HG03095 (cell line): ENCODE measurements at regions not wholly inside any gene's neighbourhood (a gene's known extent, or its start where the extent isn't known, plus 50 kb on each side); places are given as distances from the start of the nearest gene placed in this dataset.

Experiments
- ATAC-seq: cut with Tn5 transposase; IDR thresholded peaks from one replicate; pipeline ENCODE4 v1.9.1; 2021; ENCODE audit warnings: moderate library complexity; ENCODE audit not compliant: unreplicated experiment

DNA sequence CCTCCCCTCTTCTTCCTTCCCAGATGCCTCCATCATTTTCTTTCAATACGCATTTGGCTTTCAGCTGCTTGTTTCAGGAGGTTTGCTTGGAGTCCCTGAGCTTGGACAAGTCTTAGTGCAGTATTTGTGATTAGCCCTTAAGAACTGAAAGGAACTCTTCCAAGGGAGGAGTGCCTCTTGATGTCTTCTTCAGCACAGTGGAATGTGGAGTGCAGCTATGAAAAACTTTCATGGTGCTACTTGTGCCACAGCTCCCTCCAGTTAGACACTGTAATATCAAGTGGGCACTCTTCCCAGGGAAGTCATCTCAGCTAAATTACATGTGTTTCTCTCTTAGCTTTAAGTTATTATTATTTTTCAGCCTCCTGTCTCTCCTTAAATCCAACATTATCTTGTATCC lies 173.1 kb downstream of the NECTIN3 start:
- no peak for ATAC-seq

GRCh38 chr3:111246967-111247760 lies 175.5 kb downstream of the NECTIN3 start:
- no peak for ATAC-seq

DNA sequence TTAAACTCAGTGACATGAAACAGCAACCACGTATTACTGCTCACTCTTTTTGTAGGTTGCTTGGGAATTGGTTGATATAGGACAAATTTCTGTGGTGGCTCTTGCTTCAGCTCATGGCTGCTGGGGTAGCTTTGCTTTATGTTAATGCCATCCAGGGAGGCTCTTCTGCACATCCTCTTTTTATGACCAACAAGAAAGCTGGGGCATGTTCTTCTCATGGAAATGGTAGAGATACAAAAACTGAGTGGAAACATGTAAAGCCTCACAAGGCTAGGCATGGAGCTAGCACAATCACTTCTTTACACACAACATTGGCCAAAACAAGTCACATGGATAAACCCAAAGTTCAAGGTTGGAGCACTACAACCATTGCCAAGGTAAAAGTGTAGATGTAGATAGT lies 176.8 kb downstream of the NECTIN3 start:
- ATAC-seq = no peak

DNA sequence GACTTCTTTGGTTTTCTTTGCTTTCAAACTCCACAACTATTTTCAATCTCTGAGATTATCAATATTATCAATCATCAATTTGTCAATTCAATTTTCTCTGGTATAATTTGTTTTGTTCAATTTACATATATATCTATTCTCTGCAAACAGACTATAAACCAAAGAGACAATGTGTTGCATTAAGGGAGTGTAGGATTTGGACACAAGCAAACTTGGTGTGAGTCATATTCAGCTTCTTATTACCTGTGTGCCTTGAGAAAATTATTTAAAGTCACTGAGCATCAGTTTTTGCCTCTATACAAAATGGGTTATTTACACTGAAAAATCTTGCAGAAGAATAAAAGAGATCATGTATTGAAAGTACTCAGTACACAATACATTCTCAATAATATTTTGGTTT lies 177.8 kb downstream of the NECTIN3 start:
- no peak for ATAC-seq

DNA sequence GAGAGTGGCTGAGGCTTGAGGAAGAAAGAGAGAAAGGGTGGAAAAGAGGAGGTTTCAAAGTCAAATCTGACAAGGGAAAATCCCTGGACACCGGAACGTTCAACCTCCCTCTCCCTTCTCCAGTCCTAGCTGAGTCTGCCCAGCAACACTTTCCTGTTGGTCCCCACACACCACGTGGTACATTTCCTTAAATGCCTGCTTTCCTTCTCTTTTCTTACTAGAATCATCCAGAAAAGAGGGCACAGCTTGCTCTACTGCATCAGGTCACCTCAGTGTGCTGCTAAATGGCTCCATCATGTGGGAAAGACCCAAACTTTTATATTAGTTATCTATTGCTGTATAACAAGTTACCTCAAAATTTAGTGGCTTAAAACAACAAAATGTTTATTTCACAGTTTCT lies 181.2 kb downstream of the NECTIN3 start:
- ATAC-seq = peak; percentile 49

- no peak for ATAC-seq
These were observed 182.1 kb downstream of the NECTIN3 start for GRCh38 chr3:111253733-111254132.

DNA sequence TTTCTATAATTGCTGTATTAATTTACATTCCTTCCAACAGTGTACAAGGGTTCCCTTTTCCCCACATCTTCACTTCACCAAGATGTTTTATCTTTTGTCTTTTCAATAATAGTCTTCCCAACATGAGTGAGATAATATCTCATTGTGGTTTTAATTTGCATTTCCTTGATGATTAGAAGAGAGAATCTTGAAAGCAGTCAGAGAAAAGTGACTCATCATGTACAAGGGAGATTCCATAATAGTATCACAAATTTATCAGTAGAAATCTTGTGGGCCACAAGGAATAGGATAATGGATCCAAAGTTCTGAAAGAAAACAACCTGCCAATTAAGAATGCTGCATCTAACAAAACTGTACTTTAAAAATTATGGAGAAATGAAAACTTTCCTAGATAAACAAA lies 189.3 kb downstream of the NECTIN3 start:
- no peak for ATAC-seq

GRCh38 chr3:111269777-111270176 lies 198.2 kb downstream of the NECTIN3 start:
- no peak for ATAC-seq

DNA sequence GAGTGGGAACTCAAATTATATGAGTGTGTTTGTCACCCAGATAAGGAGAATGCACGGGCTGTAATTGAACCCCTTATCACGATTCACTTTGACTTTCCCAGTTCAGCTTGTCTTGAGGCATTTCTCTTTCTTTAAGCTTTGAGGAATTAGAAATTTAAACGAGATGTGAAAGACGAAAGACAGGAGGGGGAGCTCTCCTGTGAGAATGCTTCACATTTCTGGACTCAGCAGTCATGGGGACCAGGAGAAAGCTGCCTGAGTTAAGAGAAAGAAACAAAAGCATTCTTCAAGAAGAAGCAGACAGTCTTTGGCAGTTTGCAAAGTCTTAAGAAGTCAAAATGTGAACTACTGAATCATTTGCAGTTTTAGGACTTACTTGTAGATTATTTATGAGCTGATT lies 205.6 kb downstream of the NECTIN3 start:
- no peak for ATAC-seq

GRCh38 chr3:111278959-111279358 lies 207.3 kb downstream of the NECTIN3 start:
- no peak for ATAC-seq

GRCh38 chr3:111282024-111282423 lies 210.4 kb downstream of the NECTIN3 start:
- ATAC-seq = no peak

DNA sequence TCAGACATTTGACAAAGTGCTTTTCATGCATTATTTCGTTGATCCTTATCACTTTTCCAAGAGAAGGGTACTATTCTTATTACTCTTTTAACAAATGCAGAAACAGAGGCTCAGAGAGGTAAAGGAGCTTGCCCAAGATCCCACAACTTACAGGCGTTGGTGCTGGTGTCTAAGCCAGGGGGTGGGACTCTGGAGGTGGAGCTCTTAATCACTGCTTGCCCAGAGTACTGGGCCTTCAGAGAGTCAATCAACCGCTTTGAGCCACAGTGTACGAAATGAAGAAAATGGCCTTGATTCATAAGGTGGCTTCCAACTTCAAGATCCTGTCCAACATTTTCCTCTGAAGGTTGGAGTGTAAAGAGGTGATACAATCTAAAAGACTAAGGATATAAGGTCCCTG lies 211.5 kb downstream of the NECTIN3 start:
- ATAC-seq = no peak

- ATAC-seq = no peak
These were observed 213.0 kb downstream of the NECTIN3 start for GRCh38 chr3:111284503-111285183.

DNA sequence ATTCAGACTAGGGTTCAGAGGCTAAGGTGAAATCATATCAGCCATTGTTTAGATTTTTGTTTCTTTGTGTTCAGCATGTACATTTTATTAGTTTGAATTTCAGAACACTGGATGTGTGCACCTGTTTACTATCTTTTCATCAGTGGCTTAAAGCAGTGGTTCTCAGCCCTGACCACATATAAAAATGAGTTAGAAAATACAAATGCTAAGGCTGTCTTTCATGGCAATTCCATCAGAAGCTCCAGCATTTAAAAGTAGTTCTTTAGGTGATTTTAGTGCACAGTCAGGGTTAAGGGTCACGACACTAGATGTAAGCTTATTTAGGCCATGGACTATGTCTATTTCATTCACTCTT lies 213.5 kb downstream of the NECTIN3 start:
- ATAC-seq = no peak

GRCh38 chr3:111285694-111286093 lies 214.1 kb downstream of the NECTIN3 start:
- ATAC-seq = no peak

GRCh38 chr3:111286746-111287145 lies 215.1 kb downstream of the NECTIN3 start:
- ATAC-seq = no peak

DNA sequence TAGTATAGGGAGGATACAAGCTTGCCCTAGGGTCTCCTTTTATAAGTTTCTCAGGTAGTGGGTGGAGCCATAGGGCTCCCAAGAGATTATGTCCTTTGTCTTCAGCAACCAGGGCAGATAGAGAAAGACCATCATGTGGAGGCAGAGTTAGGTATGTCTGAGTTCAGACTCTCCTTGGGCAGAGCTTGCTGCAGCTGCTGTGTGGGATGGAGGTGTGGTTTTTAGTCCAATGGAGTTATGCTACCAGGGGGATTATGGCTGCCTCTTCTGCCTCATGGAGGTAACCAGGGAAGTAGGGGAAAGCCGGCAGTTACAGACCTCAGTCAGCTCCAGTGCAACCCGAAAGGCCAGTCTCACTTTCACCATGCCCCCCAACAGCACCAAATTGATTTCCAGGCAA lies 220.5 kb downstream of the NECTIN3 start:
- ATAC-seq = no peak

- ATAC-seq = no peak
These were observed 227.6 kb downstream of the NECTIN3 start for GRCh38 chr3:111299192-111299615.

GRCh38 chr3:111301238-111301798 lies 229.7 kb downstream of the NECTIN3 start:
- ATAC-seq = no peak

GRCh38 chr3:111302063-111302462 lies 230.4 kb downstream of the NECTIN3 start:
- no peak for ATAC-seq

GRCh38 chr3:111303760-111304159 lies 232.1 kb downstream of the NECTIN3 start:
- ATAC-seq = no peak

GRCh38 chr3:111307676-111308075 lies 234.3 kb upstream of the CD96 start:
- ATAC-seq = no peak
